ENCODE measurements at regions not wholly inside any gene's neighbourhood (a gene's known extent, or its start where the extent isn't known, plus 50 kb on each side); places are given as distances from the start of the nearest gene placed in this dataset.

DNA sequence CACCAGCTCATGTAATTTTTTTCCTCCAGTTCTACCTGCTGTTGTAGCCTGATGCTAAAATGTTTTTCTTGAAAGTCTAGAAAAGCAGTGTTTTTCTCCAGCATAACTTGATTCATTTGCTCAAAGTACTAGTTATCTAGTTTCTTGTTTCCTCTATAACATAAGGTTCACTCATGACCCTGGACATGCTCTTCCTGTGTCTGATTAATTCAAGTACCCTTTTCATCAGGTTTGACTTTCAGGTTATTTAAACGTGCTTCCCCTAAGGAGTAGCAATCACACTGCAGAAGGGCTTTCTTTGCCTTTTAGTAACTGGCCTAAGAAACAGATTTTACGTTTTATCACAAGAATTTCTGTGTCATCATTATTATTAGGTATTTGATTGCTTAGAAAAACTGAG lies 66.8 kb upstream of the EGFL6 start:
- TF ChIP-seq POLR2AphosphoS5 (IDR thresholded peaks at IDR 0.05; ENCODE audit: insufficient read depth in 1 of 2, low read depth in 1 of 2), result no peak
- TF ChIP-seq, protein P1, sequence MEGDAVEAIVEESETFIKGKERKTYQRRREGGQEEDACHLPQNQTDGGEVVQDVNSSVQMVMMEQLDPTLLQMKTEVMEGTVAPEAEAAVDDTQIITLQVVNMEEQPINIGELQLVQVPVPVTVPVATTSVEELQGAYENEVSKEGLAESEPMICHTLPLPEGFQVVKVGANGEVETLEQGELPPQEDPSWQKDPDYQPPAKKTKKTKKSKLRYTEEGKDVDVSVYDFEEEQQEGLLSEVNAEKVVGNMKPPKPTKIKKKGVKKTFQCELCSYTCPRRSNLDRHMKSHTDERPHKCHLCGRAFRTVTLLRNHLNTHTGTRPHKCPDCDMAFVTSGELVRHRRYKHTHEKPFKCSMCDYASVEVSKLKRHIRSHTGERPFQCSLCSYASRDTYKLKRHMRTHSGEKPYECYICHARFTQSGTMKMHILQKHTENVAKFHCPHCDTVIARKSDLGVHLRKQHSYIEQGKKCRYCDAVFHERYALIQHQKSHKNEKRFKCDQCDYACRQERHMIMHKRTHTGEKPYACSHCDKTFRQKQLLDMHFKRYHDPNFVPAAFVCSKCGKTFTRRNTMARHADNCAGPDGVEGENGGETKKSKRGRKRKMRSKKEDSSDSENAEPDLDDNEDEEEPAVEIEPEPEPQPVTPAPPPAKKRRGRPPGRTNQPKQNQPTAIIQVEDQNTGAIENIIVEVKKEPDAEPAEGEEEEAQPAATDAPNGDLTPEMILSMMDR (IDR thresholded peaks at IDR 0.05), result no peak

All from vagina (tissue), 2 donors.